Caco-2 (cell line): ENCODE measurements at regions not wholly inside any gene's neighbourhood (a gene's known extent, or its start where the extent isn't known, plus 50 kb on each side); places are given as distances from the start of the nearest gene placed in this dataset.

Experiments
- BruUV-seq: library from RNA; stranded (reverse); fragments of 400-500 nt; replicated peaks from 2 replicates; lab custom pipeline; 2021; lab: Mats Ljungman, UMichigan
- CTCF ChIA-PET: fragments of 300-600 bp; sonication (Branson Sonifier 250); formaldehyde crosslinking; loops from one replicate; lab custom pipeline; 2022; ENCODE audit warnings: antibody characterized with exemption; lab: Charles Lee
- POLR2A ChIA-PET: fragments of 300-600 bp; sonication (Branson Sonifier 250); formaldehyde crosslinking; loops from one replicate; lab custom pipeline; 2022; ENCODE audit warnings: antibody characterized with exemption; lab: Charles Lee
- DNase-seq, 2 experiments: peaks; one replicate each; pipeline versions ENCODE4 v3.0.0 to v3.0.0-alpha.2; 2020 to 2022
- H3K27me3 ChIP-seq: replicated peaks from 2 replicates; pipeline ENCODE4 v1.6.0; 2011; ENCODE audit warnings: low read length; ENCODE audit not compliant: control insufficient read depth, insufficient read depth
- H3K36me3 ChIP-seq: 2 replicates; pipeline ENCODE4 v1.5.1; 2011; ENCODE audit warnings: low read length; ENCODE audit not compliant: control insufficient read depth, insufficient read depth
- H3K4me1 ChIP-seq: fragments of 250-450 bp; sonication (Bioruptor Pico); 2 replicates; pipeline ENCODE4 v1.5.1; 2020; ENCODE audit warnings: mild to moderate bottlenecking
- H3K4me3 ChIP-seq: 2 replicates; pipeline ENCODE4 v1.5.1; 2011; ENCODE audit warnings: low read depth, mild to moderate bottlenecking, control low read depth, low read length
- H3K9me3 ChIP-seq: fragments of 250-450 bp; sonication (Bioruptor Pico); 2 replicates; pipeline ENCODE4 v1.5.1; 2020; ENCODE audit warnings: mild to moderate bottlenecking, moderate library complexity
- H3K27ac Mint-ChIP-seq: one replicate; pipeline ENCODE4 v1.8.0; 2022; ENCODE audit warnings: mixed read lengths; ENCODE audit not compliant: unreplicated experiment
- H3K27me3 Mint-ChIP-seq: one replicate; pipeline ENCODE4 v1.8.0; 2022; ENCODE audit warnings: mixed read lengths; ENCODE audit not compliant: insufficient read depth, unreplicated experiment
- H3K36me3 Mint-ChIP-seq: one replicate; pipeline ENCODE4 v1.8.0; 2022; ENCODE audit warnings: mild to moderate bottlenecking, mixed read lengths; ENCODE audit not compliant: insufficient read depth, unreplicated experiment
- H3K4me1 Mint-ChIP-seq: one replicate; pipeline ENCODE4 v1.8.0; 2022; ENCODE audit warnings: low read depth, mixed read lengths; ENCODE audit not compliant: unreplicated experiment
- H3K4me3 Mint-ChIP-seq: one replicate; pipeline ENCODE4 v1.8.0; 2022; ENCODE audit warnings: mild to moderate bottlenecking, moderate library complexity, mixed read lengths; ENCODE audit not compliant: unreplicated experiment
- H3K9me3 Mint-ChIP-seq: one replicate; pipeline ENCODE4 v1.8.0; 2022; ENCODE audit warnings: mixed read lengths; ENCODE audit not compliant: unreplicated experiment
- intact Hi-C: fragments of 100-400 bp; cut with micrococcal nuclease; formaldehyde crosslinking; loops from one replicate; pipeline ENCODE4 v1.10.0; 2022; ENCODE audit not compliant: unreplicated experiment
- TF ChIP-seq, protein P1 (sequence below), 2 experiments: fragments of 200-600 bp in 1 of 2; IDR thresholded peaks; 1 replicate in 1 of 2; 2 replicates in 1 of 2; pipeline versions ENCODE4 v1.5.1 to v1.8.0; 2011 to 2022; ENCODE audit warnings: antibody characterized with exemption in 1 of 2, control low read depth in 1 of 2, inconsistent platforms in 1 of 2, low read depth in 1 of 2, low read length in 1 of 2, mild to moderate bottlenecking in 1 of 2, moderate library complexity in 1 of 2; ENCODE audit not compliant: insufficient read depth in 1 of 2, severe bottlenecking in 1 of 2, unreplicated experiment in 1 of 2

DNA sequence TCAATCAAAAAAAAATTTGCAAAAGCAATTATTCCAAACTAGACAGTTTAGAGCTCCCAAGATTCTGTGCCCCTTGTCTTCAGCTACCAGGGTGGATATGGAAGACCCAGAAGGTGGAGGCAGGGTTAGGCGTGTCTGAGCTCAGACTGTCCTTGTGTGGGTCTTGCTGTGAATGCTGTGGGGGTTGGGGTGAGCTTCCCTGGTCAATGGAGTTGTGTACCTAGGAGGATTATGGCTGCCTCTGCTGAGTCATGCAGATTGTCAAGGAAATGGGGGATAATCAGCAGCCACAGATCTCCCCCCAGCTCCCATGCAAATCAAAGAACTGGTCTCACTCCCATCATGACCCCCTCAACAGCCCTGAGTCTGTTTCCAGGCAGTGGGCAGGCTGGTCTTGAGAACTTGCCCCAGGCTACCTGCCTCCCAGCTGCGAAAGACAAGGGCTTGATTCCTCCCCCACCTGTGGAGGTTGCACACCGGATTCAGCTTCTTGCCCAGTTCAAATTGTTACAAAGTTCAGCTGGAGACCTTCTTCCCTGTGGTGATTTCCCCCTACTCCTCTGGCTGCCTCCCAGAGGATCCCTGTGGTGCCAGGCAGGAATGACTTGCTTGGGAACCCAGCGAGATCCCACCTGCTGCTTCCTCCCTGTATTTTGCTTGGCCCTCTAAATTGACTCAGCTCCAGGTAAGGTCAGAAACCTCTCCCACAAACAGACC lies 77.0 kb downstream of the RAD51AP2 start:
- H3K4me1 Mint-ChIP-seq: no peaks in the 10 kb centered on the region
- no TSS peak for BruUV-seq
- DNase-seq: no peak

DNA sequence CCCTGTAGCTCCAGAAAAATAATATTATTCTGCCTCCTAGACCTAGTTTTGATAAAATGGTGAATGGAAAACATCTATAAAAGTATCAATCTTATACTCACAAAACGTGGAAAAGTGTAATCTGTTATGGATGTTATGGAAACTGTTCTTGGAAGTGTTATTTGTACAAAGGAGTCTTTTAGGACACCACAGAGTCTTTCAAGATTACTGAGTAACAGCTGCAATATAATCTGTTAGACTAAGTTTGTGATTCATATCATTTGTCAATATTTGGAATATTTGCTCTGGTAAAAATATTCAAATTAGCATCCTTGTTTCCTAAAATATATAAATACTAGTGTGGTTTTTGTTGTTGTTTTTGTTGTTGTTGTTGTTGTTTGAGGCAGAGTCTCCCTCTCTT lies 87.9 kb downstream of the RAD51AP2 start:
- H3K9me3 Mint-ChIP-seq: no peaks in the 10 kb centered on the region
- DNase-seq: no peak
- TF ChIP-seq, protein P1, sequence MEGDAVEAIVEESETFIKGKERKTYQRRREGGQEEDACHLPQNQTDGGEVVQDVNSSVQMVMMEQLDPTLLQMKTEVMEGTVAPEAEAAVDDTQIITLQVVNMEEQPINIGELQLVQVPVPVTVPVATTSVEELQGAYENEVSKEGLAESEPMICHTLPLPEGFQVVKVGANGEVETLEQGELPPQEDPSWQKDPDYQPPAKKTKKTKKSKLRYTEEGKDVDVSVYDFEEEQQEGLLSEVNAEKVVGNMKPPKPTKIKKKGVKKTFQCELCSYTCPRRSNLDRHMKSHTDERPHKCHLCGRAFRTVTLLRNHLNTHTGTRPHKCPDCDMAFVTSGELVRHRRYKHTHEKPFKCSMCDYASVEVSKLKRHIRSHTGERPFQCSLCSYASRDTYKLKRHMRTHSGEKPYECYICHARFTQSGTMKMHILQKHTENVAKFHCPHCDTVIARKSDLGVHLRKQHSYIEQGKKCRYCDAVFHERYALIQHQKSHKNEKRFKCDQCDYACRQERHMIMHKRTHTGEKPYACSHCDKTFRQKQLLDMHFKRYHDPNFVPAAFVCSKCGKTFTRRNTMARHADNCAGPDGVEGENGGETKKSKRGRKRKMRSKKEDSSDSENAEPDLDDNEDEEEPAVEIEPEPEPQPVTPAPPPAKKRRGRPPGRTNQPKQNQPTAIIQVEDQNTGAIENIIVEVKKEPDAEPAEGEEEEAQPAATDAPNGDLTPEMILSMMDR (IDR thresholded peaks at IDR 0.05; ENCODE audit: insufficient read depth in 1 of 2, low read depth in 1 of 2, low read length in 1 of 2, severe bottlenecking in 1 of 2, unreplicated experiment in 1 of 2): no peak
- ChIA-PET POLR2A (no interaction called here), CTCF (no interaction called here)
- H3K27me3 ChIP-seq: no peaks in the 10 kb centered on the region
- H3K4me1 Mint-ChIP-seq: no peaks in the 10 kb centered on the region
- no peak overlapping the region for H3K4me3 Mint-ChIP-seq
- BruUV-seq: no TSS peak
- intact Hi-C loops: no loop called here
- no peak overlapping the region for H3K27ac Mint-ChIP-seq
- no peaks in the 10 kb centered on the region for H3K4me1 ChIP-seq
- peaks cover 3% of the 10 kb centered on the region for H3K27me3 Mint-ChIP-seq
- H3K9me3 ChIP-seq: no peaks in the 10 kb centered on the region
- no peaks in the 10 kb centered on the region for H3K36me3 Mint-ChIP-seq
- H3K36me3 ChIP-seq: no peaks in the 10 kb centered on the region
- H3K4me3 ChIP-seq: no peak overlapping the region

More for the DNA sequence above, 77.0 kb downstream of the RAD51AP2 start:
- H3K9me3 Mint-ChIP-seq: no peaks in the 10 kb centered on the region
- H3K4me3 Mint-ChIP-seq: no peak overlapping the region
- no peaks in the 10 kb centered on the region for H3K36me3 Mint-ChIP-seq
- Histone ChIP-seq H3K9me3 (no peaks in the 10 kb centered on the region), H3K36me3 (no peaks in the 10 kb centered on the region), H3K4me3 (no peak overlapping the region), H3K27me3 (no peaks in the 10 kb centered on the region), H3K4me1 (no peaks in the 10 kb centered on the region)
- H3K27ac Mint-ChIP-seq: no peak overlapping the region
- intact Hi-C loops: no loop called here
- ChIA-PET POLR2A (no interaction called here), CTCF (no interaction called here)
- H3K27me3 Mint-ChIP-seq: peaks cover 1% of the 10 kb centered on the region
- TF ChIP-seq, protein P1 (IDR thresholded peaks at IDR 0.05; ENCODE audit: insufficient read depth in 1 of 2, low read depth in 1 of 2, low read length in 1 of 2, severe bottlenecking in 1 of 2, unreplicated experiment in 1 of 2): no peak

DNA sequence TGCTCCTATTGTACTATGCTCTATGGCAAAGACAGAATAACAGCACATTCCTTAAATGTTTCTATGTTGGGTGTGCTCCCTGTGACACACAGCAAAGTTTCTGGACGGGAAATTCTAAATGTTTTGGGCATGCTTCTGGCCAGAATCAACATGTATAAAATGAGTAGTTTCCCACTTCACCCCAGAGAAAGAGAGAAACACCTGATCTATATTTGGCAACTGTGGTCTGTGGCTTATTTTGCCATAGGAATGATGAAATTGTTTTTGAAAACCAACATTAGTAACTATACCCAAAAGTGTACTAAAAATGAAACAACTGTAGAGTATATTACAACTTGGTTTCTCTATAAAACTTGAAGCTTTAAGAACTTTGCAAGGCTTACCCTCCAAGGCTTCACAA lies 89.1 kb downstream of the RAD51AP2 start:
- TF ChIP-seq, protein P1 (IDR thresholded peaks at IDR 0.05; ENCODE audit: insufficient read depth in 1 of 2, low read depth in 1 of 2, low read length in 1 of 2, severe bottlenecking in 1 of 2, unreplicated experiment in 1 of 2): no peak

More for the DNA sequence above, 89.1 kb downstream of the RAD51AP2 start:
- Histone ChIP-seq H3K36me3 (no peaks in the 10 kb centered on the region), H3K4me3 (no peak overlapping the region), H3K27me3 (no peaks in the 10 kb centered on the region), H3K4me1 (no peaks in the 10 kb centered on the region), H3K9me3 (no peaks in the 10 kb centered on the region)
- Mint-ChIP-seq H3K36me3 (no peaks in the 10 kb centered on the region), H3K4me3 (no peak overlapping the region), H3K9me3 (no peaks in the 10 kb centered on the region), H3K27ac (no peak overlapping the region), H3K4me1 (no peaks in the 10 kb centered on the region), H3K27me3 (peaks cover under 1% of the 10 kb centered on the region)
- no peak for DNase-seq
- intact Hi-C loops: no loop called here
- BruUV-seq: no TSS peak
- POLR2A ChIA-PET: no interaction called here
- CTCF ChIA-PET: no interaction called here
